HL-60 (cell line): ENCODE measurements at regions not wholly inside any gene's neighbourhood (a gene's known extent, or its start where the extent isn't known, plus 50 kb on each side); places are given as distances from the start of the nearest gene placed in this dataset.

ENCODE experiments used
- DNase-seq, 2 experiments: peaks; one replicate each; pipeline ENCODE4 v3.0.0-alpha.2; 2010 to 2020; ENCODE audit warnings: low read depth in 1 of 2, low spot score in 1 of 2
- H3K27ac ChIP-seq: fragments of 250-450 bp; sonication (Bioruptor Pico); replicated peaks from 2 replicates; pipeline ENCODE4 v1.5.1; 2020; ENCODE audit warnings: mild to moderate bottlenecking, moderate library complexity
- H3K27me3 ChIP-seq: fragments of 250-450 bp; sonication (Bioruptor Pico); 2 replicates; pipeline ENCODE4 v1.5.1; 2021; ENCODE audit warnings: mild to moderate bottlenecking, moderate library complexity; ENCODE audit not compliant: insufficient read depth, poor library complexity, severe bottlenecking
- H3K4me3 ChIP-seq: replicated peaks from 2 replicates; pipeline ENCODE4 v1.5.1; 2011; ENCODE audit warnings: mild to moderate bottlenecking, control low read depth, low read length; ENCODE audit not compliant: insufficient read depth
- GABPA ChIP-seq: IDR thresholded peaks from 2 replicates; pipeline ENCODE4 v1.6.1; 2012; ENCODE audit warnings: low read depth
- POLR2AphosphoS5 ChIP-seq: IDR thresholded peaks from 2 replicates; pipeline ENCODE4 v1.6.1; 2012; ENCODE audit warnings: low read depth
- SPI1 ChIP-seq: IDR thresholded peaks from 2 replicates; pipeline ENCODE4 v1.6.1; 2012; ENCODE audit warnings: low read depth, mild to moderate bottlenecking, borderline replicate concordance
- TF ChIP-seq, protein P1 (sequence below): IDR thresholded peaks from one replicate; pipeline ENCODE4 v1.5.1; 2011; ENCODE audit warnings: low read length, control low read depth, inconsistent platforms; ENCODE audit not compliant: insufficient read depth
- TF ChIP-seq, protein P2 (sequence below): IDR thresholded peaks from 2 replicates; pipeline ENCODE4 v1.6.1; 2012; ENCODE audit warnings: low read depth; ENCODE audit not compliant: insufficient replicate concordance

DNA sequence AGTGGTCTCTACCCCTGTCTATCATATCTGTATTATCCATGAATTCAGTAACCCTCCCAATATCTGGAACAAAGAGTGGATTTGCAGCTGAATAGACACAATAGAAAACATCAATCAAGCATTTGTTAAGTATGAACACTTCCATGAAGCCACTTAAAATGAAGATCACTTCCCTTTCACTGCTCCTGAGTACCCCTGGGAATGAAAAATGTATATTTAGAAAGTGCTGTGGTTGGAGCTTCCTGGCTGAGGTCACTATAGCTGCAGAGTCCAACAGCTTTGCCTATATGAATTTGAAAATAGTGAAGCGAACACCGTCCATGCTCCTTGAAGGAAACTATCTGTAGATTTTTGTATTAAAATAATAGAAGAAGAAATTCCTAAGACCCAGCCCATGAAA is 227.0 kb downstream of the DTHD1 start:
- Histone ChIP-seq H3K4me3 (no peak overlapping the region), H3K27ac (no peak overlapping the region), H3K27me3 (no peaks in the 10 kb centered on the region)
- no peak for DNase-seq
- TF ChIP-seq SPI1 (no peak), GABPA (no peak), POLR2AphosphoS5 (no peak)
- TF ChIP-seq, protein P1, sequence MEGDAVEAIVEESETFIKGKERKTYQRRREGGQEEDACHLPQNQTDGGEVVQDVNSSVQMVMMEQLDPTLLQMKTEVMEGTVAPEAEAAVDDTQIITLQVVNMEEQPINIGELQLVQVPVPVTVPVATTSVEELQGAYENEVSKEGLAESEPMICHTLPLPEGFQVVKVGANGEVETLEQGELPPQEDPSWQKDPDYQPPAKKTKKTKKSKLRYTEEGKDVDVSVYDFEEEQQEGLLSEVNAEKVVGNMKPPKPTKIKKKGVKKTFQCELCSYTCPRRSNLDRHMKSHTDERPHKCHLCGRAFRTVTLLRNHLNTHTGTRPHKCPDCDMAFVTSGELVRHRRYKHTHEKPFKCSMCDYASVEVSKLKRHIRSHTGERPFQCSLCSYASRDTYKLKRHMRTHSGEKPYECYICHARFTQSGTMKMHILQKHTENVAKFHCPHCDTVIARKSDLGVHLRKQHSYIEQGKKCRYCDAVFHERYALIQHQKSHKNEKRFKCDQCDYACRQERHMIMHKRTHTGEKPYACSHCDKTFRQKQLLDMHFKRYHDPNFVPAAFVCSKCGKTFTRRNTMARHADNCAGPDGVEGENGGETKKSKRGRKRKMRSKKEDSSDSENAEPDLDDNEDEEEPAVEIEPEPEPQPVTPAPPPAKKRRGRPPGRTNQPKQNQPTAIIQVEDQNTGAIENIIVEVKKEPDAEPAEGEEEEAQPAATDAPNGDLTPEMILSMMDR, result no peak
- TF ChIP-seq, protein P2, sequence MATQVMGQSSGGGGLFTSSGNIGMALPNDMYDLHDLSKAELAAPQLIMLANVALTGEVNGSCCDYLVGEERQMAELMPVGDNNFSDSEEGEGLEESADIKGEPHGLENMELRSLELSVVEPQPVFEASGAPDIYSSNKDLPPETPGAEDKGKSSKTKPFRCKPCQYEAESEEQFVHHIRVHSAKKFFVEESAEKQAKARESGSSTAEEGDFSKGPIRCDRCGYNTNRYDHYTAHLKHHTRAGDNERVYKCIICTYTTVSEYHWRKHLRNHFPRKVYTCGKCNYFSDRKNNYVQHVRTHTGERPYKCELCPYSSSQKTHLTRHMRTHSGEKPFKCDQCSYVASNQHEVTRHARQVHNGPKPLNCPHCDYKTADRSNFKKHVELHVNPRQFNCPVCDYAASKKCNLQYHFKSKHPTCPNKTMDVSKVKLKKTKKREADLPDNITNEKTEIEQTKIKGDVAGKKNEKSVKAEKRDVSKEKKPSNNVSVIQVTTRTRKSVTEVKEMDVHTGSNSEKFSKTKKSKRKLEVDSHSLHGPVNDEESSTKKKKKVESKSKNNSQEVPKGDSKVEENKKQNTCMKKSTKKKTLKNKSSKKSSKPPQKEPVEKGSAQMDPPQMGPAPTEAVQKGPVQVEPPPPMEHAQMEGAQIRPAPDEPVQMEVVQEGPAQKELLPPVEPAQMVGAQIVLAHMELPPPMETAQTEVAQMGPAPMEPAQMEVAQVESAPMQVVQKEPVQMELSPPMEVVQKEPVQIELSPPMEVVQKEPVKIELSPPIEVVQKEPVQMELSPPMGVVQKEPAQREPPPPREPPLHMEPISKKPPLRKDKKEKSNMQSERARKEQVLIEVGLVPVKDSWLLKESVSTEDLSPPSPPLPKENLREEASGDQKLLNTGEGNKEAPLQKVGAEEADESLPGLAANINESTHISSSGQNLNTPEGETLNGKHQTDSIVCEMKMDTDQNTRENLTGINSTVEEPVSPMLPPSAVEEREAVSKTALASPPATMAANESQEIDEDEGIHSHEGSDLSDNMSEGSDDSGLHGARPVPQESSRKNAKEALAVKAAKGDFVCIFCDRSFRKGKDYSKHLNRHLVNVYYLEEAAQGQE, result no peak

- TF ChIP-seq SPI1 (no peak), GABPA (no peak), POLR2AphosphoS5 (no peak)
- TF ChIP-seq, protein P1, result no peak
- TF ChIP-seq, protein P2, result no peak
- Histone ChIP-seq H3K27ac (no peak overlapping the region), H3K4me3 (no peak overlapping the region), H3K27me3 (no peaks in the 10 kb centered on the region)
- DNase-seq, result no peak
These were observed 228.4 kb downstream of the DTHD1 start for GRCh38 chr4:36509845-36510244.

- Histone ChIP-seq H3K27me3 (no peaks in the 10 kb centered on the region), H3K4me3 (no peak overlapping the region), H3K27ac (no peak overlapping the region)
- TF ChIP-seq GABPA, result no peak
- TF ChIP-seq SPI1, result no peak
- TF ChIP-seq, protein P1, result no peak
- TF ChIP-seq POLR2AphosphoS5, result no peak
- TF ChIP-seq, protein P2, result no peak
- DNase-seq, result no peak
These were observed 230.4 kb downstream of the DTHD1 start for GRCh38 chr4:36511785-36512184.
